ENCODE measurements at regions not wholly inside any gene's neighbourhood (a gene's known extent, or its start where the extent isn't known, plus 50 kb on each side); places are given as distances from the start of the nearest gene placed in this dataset.

DNA sequence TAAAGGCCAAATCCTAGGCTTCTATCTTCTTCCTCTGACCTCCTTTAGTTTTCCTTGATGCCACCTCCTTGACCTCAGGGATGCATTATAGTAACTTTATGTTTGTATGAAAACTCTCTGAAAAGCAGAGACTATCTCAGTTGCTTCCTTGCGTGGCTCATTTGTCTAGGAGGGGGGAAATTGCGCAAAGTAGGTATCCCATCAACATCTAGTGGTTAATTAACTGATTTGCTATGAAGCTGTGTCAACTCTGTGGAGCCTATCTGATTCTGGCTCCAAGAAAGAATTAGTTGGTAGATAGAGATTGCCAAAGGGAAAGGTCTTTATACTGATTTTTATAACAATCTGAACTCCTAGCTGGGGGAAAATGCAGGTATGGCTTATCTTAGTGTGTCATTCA, 82.1 kb upstream of the FRY start:
- peak overlapping the region; percentile 58 for H3K27ac Mint-ChIP-seq

DNA sequence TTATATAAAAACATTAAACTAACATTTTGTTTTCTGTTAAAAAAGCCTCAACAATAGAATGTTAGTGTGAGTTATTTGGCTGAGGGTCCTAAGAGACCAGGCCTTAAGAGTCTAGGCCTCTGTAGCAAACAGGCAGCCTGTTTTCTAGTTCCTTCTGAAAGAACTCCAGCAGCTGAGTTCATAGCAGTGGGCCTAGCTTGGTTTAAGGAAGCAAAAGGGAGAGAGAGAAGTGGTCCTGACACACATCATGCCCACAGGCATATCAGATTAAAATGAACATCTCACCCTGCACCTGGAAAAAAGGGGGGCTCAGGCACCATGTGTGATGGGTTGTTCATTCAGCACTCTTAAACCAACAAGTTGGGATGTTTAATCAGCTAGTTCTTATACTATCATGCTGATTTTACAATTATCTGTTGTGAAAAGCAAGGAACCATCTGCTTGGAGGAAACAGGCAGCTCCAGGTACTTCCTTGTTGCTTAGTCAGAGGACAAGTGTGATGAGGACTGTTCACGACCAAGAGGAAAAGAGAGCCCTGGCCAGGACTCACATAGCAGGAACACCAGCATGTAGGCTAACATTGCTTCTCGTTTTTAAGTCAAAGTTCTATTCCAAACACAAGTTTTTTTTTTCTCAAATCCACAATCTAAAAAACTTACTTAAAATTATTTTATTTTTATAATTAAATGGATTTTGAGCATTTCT, 81.3 kb upstream of the FRY start:
- H3K36me3 Mint-ChIP-seq = no peaks in the 10 kb centered on the region
- peaks cover 12% of the 10 kb centered on the region for H3K4me1 Mint-ChIP-seq
- H3K9me3 Mint-ChIP-seq = no peaks in the 10 kb centered on the region
- no peaks in the 10 kb centered on the region for H3K27me3 Mint-ChIP-seq
- H3K4me3 Mint-ChIP-seq = no peak overlapping the region
- H3K27ac Mint-ChIP-seq = peak overlapping the region; percentile 58
- DNase-seq (ENCODE audit: low spot score in 2 of 2) (no peak), ATAC-seq (ENCODE audit: low read depth) (no peak)

More for the DNA sequence above, 82.1 kb upstream of the FRY start:
- DNase-seq (ENCODE audit: low spot score in 2 of 2) (no peak), ATAC-seq (ENCODE audit: low read depth) (no peak)
- Mint-ChIP-seq H3K9me3 (no peaks in the 10 kb centered on the region), H3K4me1 (peaks cover 12% of the 10 kb centered on the region), H3K36me3 (no peaks in the 10 kb centered on the region), H3K27me3 (no peaks in the 10 kb centered on the region), H3K4me3 (no peak overlapping the region)

DNA sequence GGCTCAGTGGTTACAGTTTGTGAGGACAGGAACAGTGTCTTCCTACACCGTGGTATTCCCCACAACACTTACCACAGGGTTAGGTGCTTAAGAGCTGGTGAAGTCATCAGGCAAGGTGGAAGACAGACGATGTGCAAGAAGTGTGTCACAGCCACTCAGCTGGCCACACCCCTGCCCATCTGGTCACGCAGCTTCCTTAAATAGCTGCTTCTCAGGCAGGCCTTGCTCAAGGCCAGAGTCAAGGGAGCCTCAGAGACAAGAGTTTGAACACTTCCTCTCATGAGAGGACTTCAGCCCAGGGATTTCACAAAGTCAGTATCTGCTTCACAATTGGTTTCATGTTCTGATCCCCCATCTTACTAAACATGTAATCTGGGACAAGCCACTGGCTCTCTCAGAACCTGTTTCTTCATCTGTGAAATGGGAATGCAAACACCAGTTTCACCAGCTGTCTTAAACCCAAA, 80.3 kb upstream of the FRY start:
- peak overlapping the region; percentile 58 for H3K27ac Mint-ChIP-seq
- no peak overlapping the region for H3K4me3 Mint-ChIP-seq
- H3K4me1 Mint-ChIP-seq = peaks cover 12% of the 10 kb centered on the region
- peak; percentile 32 to 49 for DNase-seq (ENCODE audit: low spot score in 2 of 2)
- no peaks in the 10 kb centered on the region for H3K9me3 Mint-ChIP-seq
- no peaks in the 10 kb centered on the region for H3K36me3 Mint-ChIP-seq
- H3K27me3 Mint-ChIP-seq = no peaks in the 10 kb centered on the region
- ATAC-seq (ENCODE audit: low read depth) = peak; percentile 89

DNA sequence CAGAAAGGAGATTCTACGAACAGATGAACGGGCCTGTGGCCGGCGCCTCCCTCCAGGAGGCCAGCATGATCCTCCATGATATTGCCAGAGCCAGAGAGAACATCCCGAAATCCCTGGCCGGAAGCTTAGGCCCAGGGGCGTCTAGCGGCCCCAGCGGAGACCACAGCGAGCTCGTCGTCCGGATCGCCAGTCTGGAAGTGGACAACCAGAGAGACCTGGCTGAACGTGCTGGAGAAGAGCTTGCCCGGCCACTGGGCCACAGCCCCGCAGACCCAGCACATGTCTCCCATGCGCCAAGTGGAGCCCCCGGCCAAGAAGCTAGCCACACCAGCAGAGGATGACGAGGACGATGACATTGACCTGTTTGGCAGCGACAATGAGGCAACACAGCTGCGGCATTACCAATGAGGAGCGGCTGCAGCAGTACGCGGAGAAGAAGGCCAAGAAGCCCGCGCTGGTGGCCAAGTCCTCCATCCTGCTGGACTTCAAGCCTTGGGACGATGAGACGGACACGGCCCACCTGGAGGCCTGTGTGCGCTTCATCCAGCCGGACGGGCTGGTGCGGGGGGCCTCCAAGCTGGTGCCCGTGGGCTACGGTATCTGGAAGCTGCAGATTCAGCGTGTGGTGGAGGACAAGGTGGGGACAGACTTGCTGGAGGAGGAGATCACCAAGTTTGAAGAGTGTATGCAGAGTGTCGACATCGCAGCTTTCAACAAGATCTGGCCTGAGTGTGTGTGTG, 78.8 kb upstream of the FRY start:
- Mint-ChIP-seq H3K36me3 (no peaks in the 10 kb centered on the region), H3K9me3 (peaks cover 2% of the 10 kb centered on the region), H3K27ac (peak overlapping the region; percentile 45), H3K4me3 (no peak overlapping the region), H3K4me1 (peaks cover 18% of the 10 kb centered on the region), H3K27me3 (no peaks in the 10 kb centered on the region)
- DNase-seq (ENCODE audit: low spot score in 2 of 2) (no peak), ATAC-seq (ENCODE audit: low read depth) (no peak)

DNA sequence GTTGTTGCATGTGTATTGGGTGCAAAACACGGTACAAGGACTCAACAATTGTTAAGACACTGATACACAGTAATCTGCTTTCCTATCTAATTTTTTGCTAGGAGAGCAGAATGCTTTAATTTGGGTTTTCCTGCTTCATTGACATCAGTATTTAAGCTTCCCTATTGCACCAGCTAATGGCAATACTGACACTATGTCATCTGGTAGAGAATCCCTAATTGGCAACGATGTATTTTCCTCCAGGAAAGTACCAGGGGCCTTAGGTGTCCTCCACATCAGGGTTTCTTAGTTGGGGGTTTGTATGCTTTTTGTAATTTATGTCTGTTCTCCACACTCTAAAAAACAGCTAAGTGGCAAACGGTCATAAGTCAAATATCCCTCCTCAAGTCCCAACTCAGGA, 76.5 kb upstream of the FRY start:
- DNase-seq (ENCODE audit: low spot score in 2 of 2) (no peak), ATAC-seq (ENCODE audit: low read depth) (no peak)
- Mint-ChIP-seq H3K4me3 (no peak overlapping the region), H3K36me3 (no peaks in the 10 kb centered on the region), H3K9me3 (peaks cover 2% of the 10 kb centered on the region), H3K27ac (no peak overlapping the region), H3K4me1 (peaks cover 15% of the 10 kb centered on the region), H3K27me3 (no peaks in the 10 kb centered on the region)

DNA sequence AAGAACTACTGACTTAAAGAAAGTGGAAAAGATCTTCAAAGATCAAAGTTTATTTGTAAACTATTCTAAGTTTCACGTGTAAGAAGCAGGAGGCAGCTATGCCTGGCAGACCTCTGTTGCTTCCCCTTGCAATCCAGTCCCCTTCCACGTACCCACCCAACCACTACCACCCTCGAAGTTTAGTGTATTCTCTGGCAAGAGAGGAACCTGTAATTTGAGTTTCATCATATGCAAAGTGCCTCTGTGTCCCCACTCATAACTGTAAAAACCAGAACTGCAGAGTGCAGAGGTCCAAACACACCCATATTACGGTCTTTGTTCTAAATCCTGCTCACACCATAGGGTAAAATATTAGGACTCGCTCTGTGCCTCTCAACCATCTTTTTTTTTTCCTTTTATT, 75.8 kb upstream of the FRY start:
- H3K4me3 Mint-ChIP-seq = no peak overlapping the region
- peaks cover 2% of the 10 kb centered on the region for H3K9me3 Mint-ChIP-seq
- no peak overlapping the region for H3K27ac Mint-ChIP-seq
- no peak for DNase-seq (ENCODE audit: low spot score in 2 of 2)
- no peaks in the 10 kb centered on the region for H3K36me3 Mint-ChIP-seq
- no peaks in the 10 kb centered on the region for H3K27me3 Mint-ChIP-seq
- H3K4me1 Mint-ChIP-seq = peaks cover 14% of the 10 kb centered on the region
- peak; percentile 30 for ATAC-seq (ENCODE audit: low read depth)

DNA sequence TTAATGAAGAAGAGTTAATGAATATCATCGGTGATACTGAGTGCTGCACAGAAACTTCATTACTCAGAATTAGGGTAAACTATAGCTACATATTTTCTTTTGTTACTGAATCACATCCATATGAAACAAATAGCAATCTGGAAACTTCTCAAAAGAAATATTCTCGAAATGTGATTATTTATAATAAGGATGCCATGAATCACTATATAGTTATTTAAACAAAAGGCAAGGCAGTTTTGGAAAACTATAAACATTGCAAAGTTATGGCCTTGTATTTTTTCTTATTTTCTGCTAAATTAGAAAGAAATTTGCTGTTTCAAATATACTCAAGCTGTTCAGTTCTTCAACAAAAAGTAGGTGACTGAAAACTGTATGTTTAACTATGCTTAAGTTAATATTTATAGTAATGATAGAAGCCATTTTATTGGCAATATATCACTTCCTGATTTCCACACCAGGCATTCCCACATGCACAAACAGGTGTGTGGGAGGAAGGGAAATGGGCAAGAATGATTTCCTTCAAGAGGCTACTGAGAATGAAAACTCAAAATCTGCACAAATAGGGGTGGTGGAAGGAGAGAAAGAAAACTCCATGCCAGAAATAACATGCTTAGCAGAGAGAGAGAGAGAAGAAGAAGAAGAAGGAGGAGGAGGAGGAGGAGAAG, 74.5 kb upstream of the FRY start:
- no peaks in the 10 kb centered on the region for H3K27me3 Mint-ChIP-seq
- no peak for ATAC-seq (ENCODE audit: low read depth)
- no peaks in the 10 kb centered on the region for H3K36me3 Mint-ChIP-seq
- DNase-seq (ENCODE audit: low spot score in 2 of 2) = no peak
- no peak overlapping the region for H3K27ac Mint-ChIP-seq
- H3K4me1 Mint-ChIP-seq = peaks cover 6% of the 10 kb centered on the region
- H3K4me3 Mint-ChIP-seq = no peak overlapping the region
- H3K9me3 Mint-ChIP-seq = peaks cover 2% of the 10 kb centered on the region

DNA sequence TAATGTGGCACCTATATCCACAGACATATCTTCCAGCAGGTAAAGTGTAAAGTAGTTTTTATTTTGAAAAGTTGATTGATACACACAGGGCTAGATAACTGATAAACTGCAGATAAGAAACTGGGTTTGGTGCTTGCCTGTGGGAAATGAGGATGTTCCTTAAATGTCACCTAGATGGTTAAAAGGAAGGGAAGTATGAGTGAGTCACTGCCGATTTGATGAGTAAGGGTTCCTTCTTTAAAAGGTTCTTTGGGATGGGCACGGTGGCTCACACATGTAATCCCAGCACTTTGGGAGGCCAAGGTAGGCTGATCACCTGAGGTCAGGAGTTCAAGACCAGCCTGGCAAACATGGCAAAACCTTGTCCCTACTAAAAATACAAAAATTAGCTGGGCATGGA, 73.8 kb upstream of the FRY start:
- H3K4me1 Mint-ChIP-seq = peaks cover 6% of the 10 kb centered on the region
- H3K36me3 Mint-ChIP-seq = no peaks in the 10 kb centered on the region
- no peak overlapping the region for H3K4me3 Mint-ChIP-seq
- DNase-seq (ENCODE audit: low spot score in 2 of 2) (no peak), ATAC-seq (ENCODE audit: low read depth) (no peak)
- peaks cover 2% of the 10 kb centered on the region for H3K9me3 Mint-ChIP-seq
- no peaks in the 10 kb centered on the region for H3K27me3 Mint-ChIP-seq
- H3K27ac Mint-ChIP-seq = no peak overlapping the region

DNA sequence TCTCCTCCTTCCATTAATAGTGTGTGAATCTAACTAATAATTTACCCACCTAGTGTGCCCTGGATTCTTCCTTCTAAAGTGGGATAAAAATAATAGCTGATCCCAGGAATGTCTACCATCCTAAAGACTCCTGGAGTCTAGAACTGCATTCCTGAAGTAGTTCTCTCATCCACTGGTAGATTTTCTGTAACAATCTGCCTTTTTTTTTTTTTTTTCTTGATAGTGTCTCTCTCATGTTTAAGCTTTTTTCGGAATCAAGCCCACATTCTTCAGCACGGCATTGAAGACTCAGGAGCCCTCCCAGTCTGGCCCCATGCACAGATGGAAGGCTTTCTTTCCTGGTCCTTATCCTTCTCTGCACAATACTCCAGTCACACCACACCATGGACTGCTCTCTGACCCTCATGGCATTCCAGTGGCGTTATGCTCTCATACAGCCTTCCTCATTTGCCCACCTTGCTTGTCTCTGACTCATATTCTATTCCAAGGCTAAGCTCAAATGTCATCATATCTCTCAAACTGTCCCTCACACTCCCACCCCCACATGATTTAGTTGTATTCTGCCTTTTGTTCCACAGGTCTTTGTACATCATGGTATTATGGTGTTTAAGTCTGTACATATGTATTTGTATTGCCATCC, 68.7 kb upstream of the FRY start:
- Mint-ChIP-seq H3K27ac (peak overlapping the region; percentile 99), H3K9me3 (peaks cover 3% of the 10 kb centered on the region), H3K36me3 (peaks cover 5% of the 10 kb centered on the region), H3K4me1 (peaks cover 16% of the 10 kb centered on the region), H3K4me3 (no peak overlapping the region), H3K27me3 (no peaks in the 10 kb centered on the region)
- ATAC-seq (ENCODE audit: low read depth) (no peak), DNase-seq (ENCODE audit: low spot score in 2 of 2) (no peak)

DNA sequence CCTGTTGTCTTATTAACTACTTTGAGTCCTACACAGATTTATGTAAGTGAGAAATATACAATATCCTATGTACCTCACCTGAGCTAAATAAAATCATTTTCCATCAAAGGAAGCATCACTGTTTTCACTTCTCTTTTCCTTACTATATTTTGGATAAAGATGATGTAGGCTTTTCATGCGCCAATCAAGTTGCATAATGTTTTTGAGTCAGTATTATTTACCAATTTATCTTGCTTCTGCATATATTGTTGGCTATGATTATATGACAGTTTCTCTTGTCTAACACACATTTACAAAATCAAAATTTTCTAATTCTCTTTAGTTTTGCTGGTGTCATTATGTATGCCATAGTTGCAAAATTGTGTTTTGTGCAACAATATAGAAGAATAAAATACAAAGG, 67.9 kb upstream of the FRY start:
- Mint-ChIP-seq H3K36me3 (peaks cover 6% of the 10 kb centered on the region), H3K27ac (peak overlapping the region; percentile 99), H3K4me3 (no peak overlapping the region), H3K9me3 (peaks cover 3% of the 10 kb centered on the region), H3K4me1 (peaks cover 24% of the 10 kb centered on the region), H3K27me3 (no peaks in the 10 kb centered on the region)
- ATAC-seq (ENCODE audit: low read depth) (no peak), DNase-seq (ENCODE audit: low spot score in 2 of 2) (no peak)

DNA sequence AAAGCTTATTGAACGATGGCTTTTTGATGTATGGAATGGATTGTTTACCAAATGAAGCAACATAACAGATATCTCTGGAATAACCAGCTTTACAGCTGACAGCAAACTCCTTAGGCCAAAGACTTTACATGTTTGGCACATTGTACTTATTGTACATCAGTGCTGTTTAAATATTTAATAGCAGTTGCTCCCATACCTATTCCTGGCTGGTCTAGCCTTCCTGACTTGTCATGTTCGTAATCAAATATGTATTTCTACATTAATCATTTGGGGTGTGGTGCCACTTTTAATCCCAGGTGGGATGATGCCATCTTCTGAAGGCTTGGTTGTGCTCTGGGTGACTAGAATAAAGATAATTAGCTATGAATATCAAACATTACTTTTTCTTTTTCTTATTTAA, 67.4 kb upstream of the FRY start:
- ATAC-seq (ENCODE audit: low read depth) (no peak), DNase-seq (ENCODE audit: low spot score in 2 of 2) (no peak)
- Mint-ChIP-seq H3K4me1 (peaks cover 25% of the 10 kb centered on the region), H3K36me3 (peaks cover 6% of the 10 kb centered on the region), H3K27me3 (no peaks in the 10 kb centered on the region), H3K9me3 (peaks cover 3% of the 10 kb centered on the region), H3K27ac (peak overlapping the region; percentile 99), H3K4me3 (no peak overlapping the region)

DNA sequence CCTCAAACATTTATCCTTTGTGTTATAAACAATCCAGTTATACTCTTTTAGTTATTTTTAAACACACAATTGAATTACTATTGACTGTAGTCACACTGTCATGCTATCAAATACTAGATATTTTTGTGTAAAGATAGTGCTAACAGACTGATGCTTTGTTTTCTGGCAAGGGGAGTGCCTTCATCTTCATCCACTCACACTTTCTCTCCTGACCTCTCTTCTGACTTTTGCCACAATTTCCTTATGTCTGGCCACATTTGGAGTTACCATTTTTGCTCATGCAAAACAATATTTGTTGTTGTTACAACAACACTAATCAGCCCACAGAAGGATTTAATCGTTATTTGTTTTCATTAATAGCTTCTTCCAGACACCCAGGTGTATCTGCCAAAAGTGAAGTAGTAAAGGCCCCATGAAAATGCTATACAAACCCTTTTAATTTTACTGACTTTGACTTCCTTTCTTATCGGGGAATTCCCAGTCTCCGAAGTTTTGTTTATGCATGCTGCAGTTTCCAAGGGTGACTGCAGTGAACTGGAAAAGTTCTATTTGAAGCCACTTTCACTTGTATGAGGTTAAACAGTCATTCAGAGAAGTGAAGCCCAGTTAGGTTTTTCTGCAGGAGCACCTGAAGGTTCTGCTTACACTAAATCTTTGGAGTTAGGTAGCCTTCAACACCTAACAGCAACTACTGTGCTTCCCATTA, 66.1 kb upstream of the FRY start:
- Mint-ChIP-seq H3K9me3 (peaks cover 3% of the 10 kb centered on the region), H3K4me1 (peaks cover 25% of the 10 kb centered on the region), H3K27me3 (no peaks in the 10 kb centered on the region), H3K27ac (peak overlapping the region; percentile 99), H3K4me3 (peak overlapping the region; percentile 68), H3K36me3 (peaks cover 6% of the 10 kb centered on the region)
- peak; percentile 20 to 70 for DNase-seq (ENCODE audit: low spot score in 2 of 2)
- peak; percentile 89 for ATAC-seq (ENCODE audit: low read depth)

DNA sequence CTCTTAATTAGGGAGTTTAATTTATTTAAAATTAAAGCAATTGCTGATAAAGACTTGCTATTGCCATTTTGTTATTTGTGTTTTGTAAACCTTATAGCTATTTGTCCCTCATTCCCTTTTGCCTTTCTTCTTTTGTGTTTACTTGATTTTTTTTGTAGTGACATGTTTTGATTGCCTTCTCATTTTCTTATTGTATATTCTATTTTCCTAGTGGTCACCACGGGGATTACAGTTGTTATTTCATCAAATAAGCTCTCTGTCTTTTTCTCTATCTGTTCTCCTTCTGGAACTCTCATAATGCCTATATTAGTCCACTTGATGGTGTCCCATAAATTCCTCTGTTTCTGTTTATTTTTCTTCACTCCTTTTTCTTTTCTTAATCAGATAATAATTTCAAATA, 64.4 kb upstream of the FRY start:
- H3K27ac Mint-ChIP-seq = peak overlapping the region; percentile 99
- no peak overlapping the region for H3K4me3 Mint-ChIP-seq
- peaks cover 5% of the 10 kb centered on the region for H3K9me3 Mint-ChIP-seq
- H3K36me3 Mint-ChIP-seq = peaks cover 6% of the 10 kb centered on the region
- no peak for ATAC-seq (ENCODE audit: low read depth)
- H3K4me1 Mint-ChIP-seq = peaks cover 25% of the 10 kb centered on the region
- DNase-seq (ENCODE audit: low spot score in 2 of 2) = no peak
- no peaks in the 10 kb centered on the region for H3K27me3 Mint-ChIP-seq
